Kidney (tissue), 13 donors: ENCODE measurements at regions not wholly inside any gene's neighbourhood (a gene's known extent, or its start where the extent isn't known, plus 50 kb on each side); places are given as distances from the start of the nearest gene placed in this dataset.

Experiments
- DNase-seq, 5 donors: peaks; one replicate each; pipeline ENCODE4 v3.0.0-alpha.2; 2013 to 2020
- FAIRE-seq: peaks from 2 replicates; lab custom pipeline; 2012; peaks lifted over from hg19 to GRCh38; lab: Jason Lieb, UNC
- H3K27ac ChIP-seq, 2 donors: one replicate each; pipeline ENCODE4 v1.7.0; 2013; ENCODE audit warnings: low read depth in 2 of 2, low read length in 2 of 2, inconsistent platforms in 1 of 2
- H3K27me3 ChIP-seq: one replicate; pipeline ENCODE4 v1.7.1; 2013; ENCODE audit warnings: low read length, inconsistent platforms; ENCODE audit not compliant: control insufficient read depth, insufficient read depth
- H3K36me3 ChIP-seq, 3 donors: one replicate each; pipeline versions ENCODE4 v1.7.0 to v1.7.1; 2013; ENCODE audit warnings: low read length in 3 of 3, control low read depth in 1 of 3, inconsistent platforms in 1 of 3; ENCODE audit not compliant: insufficient read depth in 3 of 3, control insufficient read depth in 2 of 3
- H3K4me1 ChIP-seq, 3 donors: one replicate each; pipeline versions ENCODE4 v1.7.0 to v1.7.1; 2013; ENCODE audit warnings: low read length in 3 of 3, inconsistent platforms in 1 of 3, low read depth in 1 of 3; ENCODE audit not compliant: control insufficient read depth in 2 of 3, insufficient read depth in 2 of 3
- H3K4me3 ChIP-seq, 3 donors: one replicate each; pipeline versions ENCODE4 v1.7.0 to v1.8.1; 2013; ENCODE audit warnings: low read length in 3 of 3, control low read depth in 1 of 3, inconsistent platforms in 1 of 3
- H3K9ac ChIP-seq, 3 donors: one replicate each; pipeline versions ENCODE4 v1.7.0 to v1.7.1; 2013; ENCODE audit warnings: low read length in 3 of 3, control low read depth in 1 of 3, inconsistent platforms in 1 of 3
- H3K9me3 ChIP-seq, 3 donors: one replicate each; pipeline versions ENCODE4 v1.7.0 to v1.7.1; 2013; ENCODE audit warnings: low read length in 3 of 3, control low read depth in 1 of 3, inconsistent platforms in 1 of 3; ENCODE audit not compliant: control insufficient read depth in 2 of 3, insufficient read depth in 1 of 3
- intact Hi-C: fragments of 100-400 bp; cut with DNase I; formaldehyde crosslinking; loops from one replicate; pipeline ENCODE4 v1.11.1; 2022
- TF ChIP-seq, protein P1 (sequence below): IDR thresholded peaks from 3 replicates; pipeline ENCODE4 v1.5.1; 2012; ENCODE audit warnings: mild to moderate bottlenecking, moderate library complexity, borderline replicate concordance; ENCODE audit not compliant: insufficient read depth; ENCODE audit errors: extremely low read depth
- donor health status: control.
- donor health status: control.
- donor health status: control.
- donor health status: control.
- donor health status: control.
- donor health status: DM: yes; HTN: yes; CAD: no.
- donor health status: Normal renal cell carcinoma (clear cell type).

- DNase-seq: no peak
- no peaks in the 10 kb centered on the region for H3K36me3 ChIP-seq
- intact Hi-C loops: no loop called here
- no peak overlapping the region for H3K9ac ChIP-seq
- H3K27me3 ChIP-seq: no peaks in the 10 kb centered on the region
- TF ChIP-seq, protein P1, sequence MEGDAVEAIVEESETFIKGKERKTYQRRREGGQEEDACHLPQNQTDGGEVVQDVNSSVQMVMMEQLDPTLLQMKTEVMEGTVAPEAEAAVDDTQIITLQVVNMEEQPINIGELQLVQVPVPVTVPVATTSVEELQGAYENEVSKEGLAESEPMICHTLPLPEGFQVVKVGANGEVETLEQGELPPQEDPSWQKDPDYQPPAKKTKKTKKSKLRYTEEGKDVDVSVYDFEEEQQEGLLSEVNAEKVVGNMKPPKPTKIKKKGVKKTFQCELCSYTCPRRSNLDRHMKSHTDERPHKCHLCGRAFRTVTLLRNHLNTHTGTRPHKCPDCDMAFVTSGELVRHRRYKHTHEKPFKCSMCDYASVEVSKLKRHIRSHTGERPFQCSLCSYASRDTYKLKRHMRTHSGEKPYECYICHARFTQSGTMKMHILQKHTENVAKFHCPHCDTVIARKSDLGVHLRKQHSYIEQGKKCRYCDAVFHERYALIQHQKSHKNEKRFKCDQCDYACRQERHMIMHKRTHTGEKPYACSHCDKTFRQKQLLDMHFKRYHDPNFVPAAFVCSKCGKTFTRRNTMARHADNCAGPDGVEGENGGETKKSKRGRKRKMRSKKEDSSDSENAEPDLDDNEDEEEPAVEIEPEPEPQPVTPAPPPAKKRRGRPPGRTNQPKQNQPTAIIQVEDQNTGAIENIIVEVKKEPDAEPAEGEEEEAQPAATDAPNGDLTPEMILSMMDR: no peak
- no peak overlapping the region for H3K4me3 ChIP-seq
- H3K27ac ChIP-seq: no peak overlapping the region
- no peak for FAIRE-seq
- H3K9me3 ChIP-seq: no peaks in the 10 kb centered on the region
- H3K4me1 ChIP-seq: no peaks in the 10 kb centered on the region
These were observed 66.0 kb upstream of the NRXN3 start for GRCh38 chr14:78104160-78104559.

DNA sequence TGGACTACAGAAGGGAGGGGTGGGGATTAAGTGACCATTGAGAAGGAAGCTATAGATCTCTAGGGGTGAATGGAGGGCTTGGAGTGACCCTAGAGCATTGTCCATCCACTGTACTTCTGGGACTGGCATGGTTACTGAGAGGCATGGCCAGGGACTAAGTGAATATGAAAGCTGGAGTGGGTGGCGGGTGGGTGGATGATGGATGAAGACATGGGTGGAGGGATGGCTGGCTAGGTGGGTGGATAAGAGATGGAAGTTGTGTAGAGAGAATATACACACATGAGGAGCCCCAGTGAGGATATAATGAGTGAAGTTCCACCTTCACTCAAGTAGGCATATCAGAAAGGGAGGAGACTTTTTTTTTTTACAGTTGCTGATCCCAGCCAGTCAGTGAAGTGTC lies 65.5 kb upstream of the NRXN3 start:
- H3K27ac ChIP-seq: no peak overlapping the region
- no peak for DNase-seq
- no peak for FAIRE-seq
- intact Hi-C loops: no loop called here
- no peaks in the 10 kb centered on the region for H3K4me1 ChIP-seq
- no peak overlapping the region for H3K4me3 ChIP-seq
- TF ChIP-seq, protein P1: no peak
- no peaks in the 10 kb centered on the region for H3K9me3 ChIP-seq
- no peaks in the 10 kb centered on the region for H3K36me3 ChIP-seq
- no peak overlapping the region for H3K9ac ChIP-seq
- no peaks in the 10 kb centered on the region for H3K27me3 ChIP-seq

DNA sequence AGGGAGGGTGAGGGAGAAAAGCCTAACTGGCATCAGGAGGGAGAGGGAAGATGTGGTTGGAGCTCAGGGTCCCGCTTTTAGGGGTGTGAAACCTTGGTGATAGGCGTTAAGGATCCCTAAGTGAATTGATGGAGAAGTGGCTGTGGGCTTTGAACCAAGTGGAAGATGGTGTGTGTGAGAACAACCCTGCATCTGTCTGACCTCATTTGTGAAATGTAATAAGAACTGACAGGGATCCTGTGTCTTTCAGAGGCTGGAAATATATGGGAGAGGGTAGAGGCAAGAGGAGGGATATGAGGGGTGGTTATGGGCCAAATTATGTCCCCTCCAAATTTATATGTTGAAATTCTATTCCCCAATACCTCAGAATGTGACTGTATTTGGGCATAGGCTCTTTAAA lies 63.8 kb upstream of the NRXN3 start:
- Histone ChIP-seq H3K36me3 (no peaks in the 10 kb centered on the region), H3K9ac (no peak overlapping the region), H3K4me3 (no peak overlapping the region), H3K27me3 (no peaks in the 10 kb centered on the region), H3K9me3 (no peaks in the 10 kb centered on the region), H3K27ac (no peak overlapping the region), H3K4me1 (no peaks in the 10 kb centered on the region)
- no peak for DNase-seq
- no peak for FAIRE-seq
- TF ChIP-seq, protein P1: no peak
- intact Hi-C loops: no loop called here

DNA sequence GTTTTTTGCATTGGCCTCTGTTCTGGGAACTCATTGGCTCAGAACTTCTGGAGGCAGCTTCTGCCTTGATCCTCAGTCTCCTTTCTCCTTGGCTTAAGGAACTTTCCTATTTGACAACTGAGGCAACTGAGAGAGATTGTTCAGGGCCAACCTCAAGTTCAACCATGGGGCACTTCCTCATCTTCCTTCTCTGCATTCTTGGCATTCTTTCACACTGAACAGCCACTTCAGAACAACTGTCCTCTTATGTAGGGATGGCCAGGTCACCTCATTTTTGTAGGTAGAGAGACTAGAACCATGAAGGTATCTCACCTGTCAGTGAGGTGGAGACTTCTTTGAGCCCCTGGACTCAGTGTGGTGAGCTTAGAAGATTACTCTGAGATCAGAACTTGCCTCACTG lies 63.0 kb upstream of the NRXN3 start:
- Histone ChIP-seq H3K4me1 (no peaks in the 10 kb centered on the region), H3K36me3 (no peaks in the 10 kb centered on the region), H3K4me3 (no peak overlapping the region), H3K27me3 (no peaks in the 10 kb centered on the region), H3K9me3 (no peaks in the 10 kb centered on the region), H3K27ac (no peak overlapping the region), H3K9ac (no peak overlapping the region)
- FAIRE-seq: no peak
- intact Hi-C loops: no loop called here
- TF ChIP-seq, protein P1: no peak
- DNase-seq: no peak
